GM18520 (cell line): ENCODE measurements at regions not wholly inside any gene's neighbourhood (a gene's known extent, or its start where the extent isn't known, plus 50 kb on each side); places are given as distances from the start of the nearest gene placed in this dataset.
"Not testable (repeated sequence)": the region's sequence is repeated elsewhere in the genome, so short reads cannot be mapped to it uniquely, and the experiment has no call there.

Experiments
- ATAC-seq: cut with Tn5 transposase; IDR thresholded peaks from one replicate; pipeline ENCODE4 v1.9.1; 2021; ENCODE audit not compliant: unreplicated experiment

- ATAC-seq: not testable (repeated sequence)
Measured at GRCh38 chr6:57708061-57708460, 390.6 kb downstream of the PRIM2 start.

DNA sequence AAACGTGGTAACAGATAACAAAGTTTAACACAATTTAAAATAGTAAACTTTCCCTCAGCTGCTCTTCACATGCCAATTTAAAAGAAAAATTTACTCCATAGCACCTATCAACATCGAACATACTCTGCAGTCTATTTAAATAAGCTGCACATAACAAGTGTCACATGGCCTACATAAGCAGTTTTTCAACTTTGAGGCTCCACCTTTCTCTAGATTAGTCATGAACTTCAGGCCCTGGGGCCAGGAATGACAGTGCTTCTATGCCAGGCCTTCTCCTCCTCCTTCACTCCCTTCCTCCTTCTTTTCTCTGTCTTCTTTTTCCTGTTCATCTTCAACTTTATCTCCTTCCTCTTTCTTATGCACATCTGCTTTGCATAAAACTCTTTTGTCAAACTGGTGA lies 405.1 kb downstream of the PRIM2 start:
- ATAC-seq: not testable (repeated sequence)

DNA sequence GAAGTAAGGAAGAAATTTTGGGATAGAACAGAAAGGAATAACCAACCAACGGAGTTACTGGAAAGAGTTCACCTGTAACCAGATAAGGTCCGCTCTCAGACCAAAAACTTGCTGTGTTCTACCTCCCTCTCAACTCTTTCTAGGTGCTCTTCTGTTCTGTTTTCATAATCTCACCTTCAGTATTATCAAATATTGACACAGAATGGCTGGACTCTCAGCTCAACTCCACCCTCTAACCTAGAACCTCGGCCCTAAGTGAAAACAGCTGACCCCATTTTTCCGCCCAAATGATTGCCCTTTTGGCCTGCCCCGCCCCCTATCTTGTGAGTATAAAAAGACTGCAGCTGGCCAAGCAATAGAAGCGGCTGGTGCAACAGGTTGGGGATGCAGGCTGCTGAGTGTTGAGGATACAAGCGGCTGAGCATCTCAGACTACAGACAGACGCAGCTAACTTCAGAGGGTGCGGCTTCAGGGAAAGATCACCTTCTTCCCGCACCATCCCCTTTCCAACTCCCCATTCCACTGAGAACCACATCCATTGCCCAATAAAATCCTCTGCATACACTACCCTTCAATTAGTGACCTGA lies 406.5 kb downstream of the PRIM2 start:
- not testable (repeated sequence) for ATAC-seq

DNA sequence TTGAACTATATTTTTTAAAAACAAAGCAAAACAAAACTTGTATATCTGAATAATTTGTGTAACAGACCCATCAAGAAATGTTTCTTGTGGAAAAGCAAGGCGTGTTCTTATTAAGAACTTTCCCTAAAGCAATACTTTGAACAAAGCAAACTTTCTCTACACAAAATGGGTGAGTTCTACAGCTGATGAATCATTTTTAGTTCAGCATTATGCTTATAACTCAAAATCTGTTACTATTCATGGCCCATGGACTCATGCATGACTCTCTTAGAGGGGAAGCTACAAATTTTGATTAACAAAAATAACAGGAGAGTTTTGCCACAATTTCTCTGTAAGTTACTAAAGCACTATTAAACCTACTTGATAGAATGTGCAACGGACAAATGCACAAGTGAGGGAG lies 412.0 kb downstream of the PRIM2 start:
- not testable (repeated sequence) for ATAC-seq

- ATAC-seq: not testable (repeated sequence)
Measured at GRCh38 chr6:57730726-57731125, 413.3 kb downstream of the PRIM2 start.

- ATAC-seq: not testable (repeated sequence)
Measured at GRCh38 chr6:57747716-57748115, 430.3 kb downstream of the PRIM2 start.

DNA sequence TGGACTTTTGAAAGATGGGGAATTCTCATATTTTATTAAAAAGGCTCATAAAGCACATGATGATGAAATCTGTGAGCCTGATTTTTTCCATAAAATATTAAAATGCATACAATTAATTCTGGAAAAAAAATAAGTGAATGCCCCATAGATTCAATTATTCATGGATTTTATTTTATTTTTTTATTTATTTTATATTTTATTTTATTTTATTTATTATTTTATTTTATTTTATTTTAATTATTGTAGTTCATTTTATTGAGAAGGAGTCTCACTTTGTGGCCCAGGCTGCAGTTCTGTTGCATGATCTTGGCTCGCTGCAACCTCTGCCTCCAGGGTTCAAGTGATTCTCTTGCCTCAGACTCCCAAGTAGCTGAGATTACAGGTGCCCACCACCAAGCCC lies 442.4 kb downstream of the PRIM2 start:
- ATAC-seq: not testable (repeated sequence)

DNA sequence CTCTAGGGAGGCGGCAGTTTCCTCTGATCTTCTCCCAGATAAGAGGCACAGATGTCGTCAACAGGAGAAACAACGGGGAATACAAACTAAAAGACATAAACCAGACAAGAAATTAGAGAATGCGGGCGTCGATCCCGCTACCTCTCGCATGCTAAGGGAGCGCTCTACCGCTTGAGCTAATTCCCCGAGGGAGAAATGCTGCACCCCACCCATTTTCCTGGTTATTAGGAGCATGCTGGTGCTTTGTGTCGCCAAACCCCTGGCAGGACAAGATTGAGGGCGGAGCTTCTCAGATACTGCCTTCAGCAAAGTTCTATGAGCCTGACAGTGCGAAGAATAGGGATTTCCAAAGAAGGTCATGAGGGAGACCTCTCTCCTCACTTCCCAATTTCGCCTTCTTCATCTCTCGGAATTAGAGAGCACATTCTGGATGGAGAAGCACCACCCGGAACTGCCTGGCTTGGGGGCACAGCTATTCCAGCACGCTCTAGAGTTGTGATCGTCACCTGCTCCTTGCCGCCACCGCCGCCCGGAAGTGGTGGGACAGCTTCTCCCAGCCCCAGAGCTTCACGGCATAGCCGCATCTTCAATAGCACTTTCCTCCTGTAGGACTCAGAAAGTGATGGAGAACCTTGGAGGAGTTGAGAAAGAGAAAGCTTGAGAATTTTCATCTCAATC lies 475.4 kb downstream of the PRIM2 start:
- ATAC-seq: not testable (repeated sequence)

DNA sequence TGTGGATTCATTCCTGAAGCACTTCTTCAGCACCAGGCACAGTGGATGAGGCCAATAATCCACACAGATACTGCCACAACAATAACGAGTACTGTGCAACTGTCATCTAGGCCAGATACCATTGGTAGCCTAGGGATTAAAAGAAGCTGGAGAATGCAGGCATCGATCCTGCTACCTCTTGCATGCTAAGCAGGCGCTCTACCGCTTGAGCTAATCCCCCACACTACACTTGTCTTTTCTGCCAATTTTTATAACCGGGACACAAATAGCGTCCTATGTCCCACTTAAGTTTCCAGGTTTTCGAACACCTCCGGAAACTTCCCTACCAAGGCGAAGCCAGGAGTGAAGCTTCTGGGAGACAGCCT lies 475.9 kb downstream of the PRIM2 start:
- ATAC-seq: not testable (repeated sequence)

- not testable (repeated sequence) for ATAC-seq
Measured at GRCh38 chr6:57799703-57800479, 482.5 kb downstream of the PRIM2 start.

DNA sequence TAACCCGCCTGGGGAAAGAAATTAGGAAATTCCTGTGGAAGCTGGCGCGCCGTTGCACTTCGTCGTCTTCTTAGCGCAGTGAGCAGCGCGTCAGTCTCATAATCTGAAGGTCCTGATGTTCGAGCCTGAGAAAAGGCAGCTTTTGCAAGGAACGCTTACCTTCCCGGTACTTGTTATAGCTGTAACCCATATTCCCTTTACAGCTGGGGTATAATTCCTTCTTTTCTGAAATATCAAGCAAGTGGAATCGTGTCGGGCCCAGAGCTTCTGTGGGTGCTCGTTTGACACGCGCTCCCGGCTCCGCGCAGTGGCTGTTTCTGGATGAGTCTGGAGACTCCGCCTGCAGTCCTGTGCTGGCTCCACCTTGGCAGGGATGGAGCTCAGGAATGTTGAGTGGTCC lies 491.2 kb downstream of the PRIM2 start:
- not testable (repeated sequence) for ATAC-seq

- ATAC-seq: not testable (repeated sequence)
Measured at GRCh38 chr6:57809454-57809853, 492.0 kb downstream of the PRIM2 start.

DNA sequence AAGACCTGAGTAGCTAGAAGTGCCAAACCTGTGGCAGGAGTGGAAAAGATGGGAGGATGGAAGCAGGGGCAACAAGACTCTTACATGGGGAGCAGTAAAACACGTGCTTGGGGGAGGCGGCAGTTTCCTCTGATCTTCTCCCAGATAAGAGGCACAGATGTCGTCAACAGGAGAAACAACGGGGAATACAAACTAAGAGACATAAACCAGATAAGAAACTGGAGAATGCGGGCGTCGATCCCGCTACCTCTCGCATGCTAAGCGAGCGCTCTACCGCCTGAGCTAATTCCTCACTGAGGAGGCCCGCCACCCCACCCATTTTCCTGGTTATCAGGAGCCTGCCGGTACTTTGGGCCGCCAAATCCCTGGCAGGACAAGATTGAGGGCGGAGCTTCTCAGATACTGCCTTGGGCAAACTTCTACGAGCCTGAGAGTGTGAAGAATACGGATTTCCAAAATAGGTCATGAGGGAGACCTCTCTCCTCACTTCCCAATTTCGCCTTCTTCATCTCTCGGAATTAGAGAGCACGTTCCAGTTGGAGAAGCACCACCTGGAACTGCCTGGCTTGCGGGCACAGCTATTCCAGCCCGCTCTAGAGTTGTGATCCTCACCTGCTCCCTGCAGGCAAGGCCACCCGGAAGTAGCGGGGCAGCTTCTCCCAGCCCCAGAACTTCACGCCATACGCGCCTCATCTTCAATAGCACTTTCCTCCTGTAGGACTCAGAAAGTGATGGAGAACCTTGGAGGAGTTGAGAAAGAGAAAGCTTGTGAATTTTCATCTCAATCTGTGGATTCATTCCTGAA lies 496.0 kb downstream of the PRIM2 start:
- not testable (repeated sequence) for ATAC-seq

- ATAC-seq: not testable (repeated sequence)
Measured at GRCh38 chr6:57815826-57816225, 498.4 kb downstream of the PRIM2 start.

- ATAC-seq: not testable (repeated sequence)
Measured at GRCh38 chr6:57821325-57821724, 503.9 kb downstream of the PRIM2 start.

- ATAC-seq: not testable (repeated sequence)
Measured at GRCh38 chr6:57822448-57822847, 505.0 kb downstream of the PRIM2 start.

DNA sequence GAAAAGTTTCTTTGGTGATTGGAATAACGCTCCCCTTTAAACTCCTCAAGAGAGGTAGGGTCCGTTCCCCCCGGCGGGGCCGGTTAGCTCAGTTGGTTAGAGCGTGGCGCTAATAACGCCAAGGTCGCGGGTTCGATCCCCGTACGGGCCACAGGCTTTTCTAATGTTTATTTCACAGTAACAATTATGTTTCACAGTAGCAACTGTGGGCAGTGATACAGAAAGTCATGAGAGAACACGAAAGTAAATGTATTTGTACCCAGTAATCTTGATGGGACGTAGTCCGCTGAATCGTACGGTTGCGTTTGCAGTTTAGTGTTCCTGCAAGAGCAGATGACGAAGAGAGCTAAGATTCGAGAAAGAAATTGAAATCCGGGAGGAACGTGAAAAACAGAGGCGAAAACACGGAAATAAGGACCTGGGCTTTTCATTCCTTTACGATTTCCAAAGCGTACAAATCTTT lies 505.5 kb downstream of the PRIM2 start:
- ATAC-seq: no peak

- ATAC-seq: not testable (repeated sequence)
Measured at GRCh38 chr6:57837622-57838209, 520.3 kb downstream of the PRIM2 start.

GRCh38 chr6:57841551-57841950 lies 524.1 kb downstream of the PRIM2 start:
- not testable (repeated sequence) for ATAC-seq

- not testable (repeated sequence) for ATAC-seq
Measured at GRCh38 chr6:57853745-57854407, 536.4 kb downstream of the PRIM2 start.
